NCI-H2196 treated with DMSO at 0.1 percent for 48 hours (cell line): ENCODE measurements at regions not wholly inside any gene's neighbourhood (a gene's known extent, or its start where the extent isn't known, plus 50 kb on each side); places are given as distances from the start of the nearest gene placed in this dataset.
"Not testable (repeated sequence)": the region's sequence is repeated elsewhere in the genome, so short reads cannot be mapped to it uniquely, and the experiment has no call there.

Source experiments
- DNase-seq: peaks from one replicate; lab custom pipeline; 2025; ENCODE audit not compliant: unreplicated experiment; lab: John Stamatoyannopoulos, UW

GRCh38 chr4:133377286-133377685 lies 228.2 kb downstream of the PCDH10 start:
- no peak for DNase-seq

- DNase-seq = no peak
These were observed 223.6 kb downstream of the PCDH10 start for GRCh38 chr4:133372699-133373098.

- no peak for DNase-seq
These were observed 206.5 kb downstream of the PCDH10 start for GRCh38 chr4:133355633-133356032.

GRCh38 chr4:133347409-133347808 lies 198.3 kb downstream of the PCDH10 start:
- DNase-seq = no peak

GRCh38 chr4:133324491-133324890 lies 175.4 kb downstream of the PCDH10 start:
- DNase-seq = no peak

GRCh38 chr4:133323670-133324069 lies 174.6 kb downstream of the PCDH10 start:
- DNase-seq = no peak

- DNase-seq = peak; percentile 1
These were observed 171.6 kb downstream of the PCDH10 start for GRCh38 chr4:133320576-133321170.

- no peak for DNase-seq
These were observed 167.8 kb downstream of the PCDH10 start for GRCh38 chr4:133316909-133317308.

GRCh38 chr4:133314991-133315390 lies 165.9 kb downstream of the PCDH10 start:
- DNase-seq = no peak

GRCh38 chr4:133287396-133287795 lies 138.3 kb downstream of the PCDH10 start:
- no peak for DNase-seq

- DNase-seq = no peak
These were observed 129.5 kb downstream of the PCDH10 start for GRCh38 chr4:133278591-133278990.

GRCh38 chr4:133277940-133278339 lies 128.8 kb downstream of the PCDH10 start:
- DNase-seq = not testable (repeated sequence)

GRCh38 chr4:133275246-133275645 lies 126.2 kb downstream of the PCDH10 start:
- no peak for DNase-seq

GRCh38 chr4:133273401-133273800 lies 124.3 kb downstream of the PCDH10 start:
- no peak for DNase-seq

GRCh38 chr4:133270021-133270570 lies 121.0 kb downstream of the PCDH10 start:
- DNase-seq = no peak

GRCh38 chr4:133268205-133268604 lies 119.1 kb downstream of the PCDH10 start:
- DNase-seq = no peak

GRCh38 chr4:133267506-133267905 lies 118.4 kb downstream of the PCDH10 start:
- DNase-seq = not testable (repeated sequence)

- not testable (repeated sequence) for DNase-seq
These were observed 117.9 kb downstream of the PCDH10 start for GRCh38 chr4:133266966-133267365.

GRCh38 chr4:133264251-133264650 lies 115.2 kb downstream of the PCDH10 start:
- not testable (repeated sequence) for DNase-seq

- DNase-seq = no peak
These were observed 114.0 kb downstream of the PCDH10 start for GRCh38 chr4:133263104-133263503.

GRCh38 chr4:133247861-133248260 lies 98.8 kb downstream of the PCDH10 start:
- DNase-seq = no peak

GRCh38 chr4:133245226-133245625 lies 96.1 kb downstream of the PCDH10 start:
- no peak for DNase-seq
